C4-2B (cell line): ENCODE measurements at regions not wholly inside any gene's neighbourhood (a gene's known extent, or its start where the extent isn't known, plus 50 kb on each side); places are given as distances from the start of the nearest gene placed in this dataset.

Source experiments
- H3K27ac ChIP-seq: fragments of 450-650 bp; 2 replicates; pipeline ENCODE4 v1.5.1; 2017
- CTCF ChIP-seq: fragments of 450-650 bp; conservative IDR thresholded peaks from 2 replicates; pipeline ENCODE4 v1.5.1; 2017; ENCODE audit warnings: mild to moderate bottlenecking
- ZFX ChIP-seq: fragments of 450-650 bp; IDR thresholded peaks from 2 replicates; pipeline ENCODE4 v1.6.1; 2017

GRCh38 chr2:17331636-17332035 is 186.6 kb downstream of the RAD51AP2 start:
- TF ChIP-seq CTCF (no peak), ZFX (no peak)
- H3K27ac ChIP-seq = no peak overlapping the region

GRCh38 chr2:17328161-17328560 is 190.1 kb downstream of the RAD51AP2 start:
- no peak overlapping the region for H3K27ac ChIP-seq
- TF ChIP-seq CTCF (no peak), ZFX (no peak)

GRCh38 chr2:17327649-17328048 is 190.6 kb downstream of the RAD51AP2 start:
- no peak overlapping the region for H3K27ac ChIP-seq
- TF ChIP-seq ZFX = no peak
- no peak for TF ChIP-seq CTCF

GRCh38 chr2:17326717-17327116 is 191.5 kb downstream of the RAD51AP2 start:
- TF ChIP-seq CTCF (no peak), ZFX (no peak)
- no peak overlapping the region for H3K27ac ChIP-seq

GRCh38 chr2:17323697-17324096 is 194.5 kb downstream of the RAD51AP2 start:
- no peak overlapping the region for H3K27ac ChIP-seq
- TF ChIP-seq ZFX (no peak), CTCF (no peak)

GRCh38 chr2:17322461-17322860 is 195.8 kb downstream of the RAD51AP2 start:
- no peak overlapping the region for H3K27ac ChIP-seq

GRCh38 chr2:17319090-17319489 is 199.2 kb downstream of the RAD51AP2 start:
- TF ChIP-seq CTCF (no peak), ZFX (no peak)

More at GRCh38 chr2:17322461-17322860, 195.8 kb downstream of the RAD51AP2 start:
- TF ChIP-seq ZFX (no peak), CTCF (no peak)

More at GRCh38 chr2:17319090-17319489, 199.2 kb downstream of the RAD51AP2 start:
- H3K27ac ChIP-seq = no peak overlapping the region
